H1 (cell line): ENCODE measurements at regions not wholly inside any gene's neighbourhood (a gene's known extent, or its start where the extent isn't known, plus 50 kb on each side); places are given as distances from the start of the nearest gene placed in this dataset.

Source experiments
- CTCF ChIA-PET: fragments of 300-600 bp; sonication (Branson Sonifier 250); formaldehyde crosslinking; loops from one replicate; lab custom pipeline; 2021; ENCODE audit not compliant: partially characterized antibody; lab: Charles Lee
- POLR2A ChIA-PET: fragments of 300-600 bp; sonication (Branson Sonifier 250); formaldehyde crosslinking; loops from one replicate; lab custom pipeline; 2021; ENCODE audit warnings: inconsistent platforms; ENCODE audit not compliant: partially characterized antibody; lab: Charles Lee
- DNase-seq, 2 experiments: peaks; one replicate each; pipeline versions ENCODE4 v3.0.0 to v3.0.0-alpha.2; 2010 to 2022; ENCODE audit warnings: low spot score in 2 of 2, low read depth in 1 of 2, mixed read lengths in 1 of 2
- FAIRE-seq: peaks from 2 replicates; lab custom pipeline; 2011; peaks lifted over from hg19 to GRCh38; lab: Jason Lieb, UNC
- H2AFZ ChIP-seq: 2 replicates; pipeline ENCODE4 v1.8.1; 2012; ENCODE audit warnings: low read length, inconsistent platforms
- H2AK5ac ChIP-seq: 2 replicates; pipeline ENCODE4 v1.6.1; 2013; ENCODE audit warnings: low read depth, low read length
- H2BK120ac ChIP-seq: replicated peaks from 2 replicates; pipeline ENCODE3; 2013; ENCODE audit warnings: low read depth, low read length, inconsistent platforms
- H2BK12ac ChIP-seq: 2 replicates; pipeline ENCODE4 v1.6.1; 2013; ENCODE audit warnings: low read depth, low read length
- H2BK15ac ChIP-seq: 2 replicates; pipeline ENCODE4 v1.6.1; 2013; ENCODE audit warnings: low read length
- H2BK20ac ChIP-seq: 2 replicates; pipeline ENCODE4 v1.6.1; 2013; ENCODE audit warnings: low read length
- H2BK5ac ChIP-seq: 2 replicates; pipeline ENCODE4 v1.6.1; 2013; ENCODE audit warnings: low read depth, low read length
- H3K14ac ChIP-seq: 2 replicates; pipeline ENCODE4 v1.6.1; 2013; ENCODE audit warnings: inconsistent platforms; ENCODE audit not compliant: insufficient read length
- H3K18ac ChIP-seq: 2 replicates; pipeline ENCODE4 v1.6.1; 2013; ENCODE audit warnings: low read length; ENCODE audit errors: extremely low read depth
- H3K23ac ChIP-seq: 2 replicates; pipeline ENCODE4 v1.6.1; 2013; ENCODE audit warnings: inconsistent platforms; ENCODE audit not compliant: insufficient read length
- H3K23me2 ChIP-seq: 2 replicates; pipeline ENCODE4 v1.6.1; 2013; ENCODE audit warnings: low read depth, low read length
- H3K27ac ChIP-seq: 2 replicates; pipeline ENCODE4 v1.6.1; 2011; ENCODE audit warnings: low read depth, low read length, inconsistent platforms
- H3K27me3 ChIP-seq, 4 experiments: replicated peaks in 1 of 4; 1 replicate in 1 of 4; 2 replicates in 3 of 4; pipeline versions ENCODE4 v1.6.1 to v1.8.1; 2011 to 2013; ENCODE audit warnings: low read length in 3 of 4, mild to moderate bottlenecking in 3 of 4, inconsistent platforms in 2 of 4, mixed read lengths in 2 of 4, moderate library complexity in 1 of 4; ENCODE audit not compliant: control insufficient read depth in 3 of 4, insufficient read depth in 3 of 4; ENCODE audit errors: extremely low read depth in 1 of 4
- H3K36me3 ChIP-seq, 4 experiments: 2 replicates each; pipeline versions ENCODE4 v1.6.1 to v1.8.1; 2011 to 2013; ENCODE audit warnings: mild to moderate bottlenecking in 4 of 4, low read length in 3 of 4, moderate library complexity in 2 of 4, control low read depth in 1 of 4, inconsistent platforms in 1 of 4; ENCODE audit not compliant: insufficient read depth in 4 of 4, control insufficient read depth in 2 of 4
- H3K4ac ChIP-seq: replicated peaks from 2 replicates; pipeline ENCODE3; 2013; ENCODE audit warnings: low read length, low read depth, mixed read lengths, inconsistent platforms; ENCODE audit not compliant: insufficient read length
- H3K4me1 ChIP-seq, 4 experiments: replicated peaks in 1 of 4; 1 replicate in 1 of 4; 2 replicates in 3 of 4; pipeline versions ENCODE4 v1.6.1 to v1.8.1; 2011 to 2013; ENCODE audit warnings: low read length in 3 of 4, inconsistent platforms in 2 of 4, mixed read lengths in 1 of 4; ENCODE audit not compliant: insufficient read depth in 4 of 4, control insufficient read depth in 3 of 4
- H3K4me2 ChIP-seq, 2 experiments: 2 replicates each; pipeline versions ENCODE4 v1.6.1 to v1.8.1; 2011 to 2013; ENCODE audit warnings: low read depth in 2 of 2, low read length in 2 of 2, control low read depth in 1 of 2, inconsistent platforms in 1 of 2, mild to moderate bottlenecking in 1 of 2; ENCODE audit not compliant: insufficient read depth in 1 of 2
- H3K4me3 ChIP-seq, 4 experiments: fragments of 200-600, 300-600 bp in 1 of 4; sonication (generic), shearing (Covaris generic), sonication (Bioruptor Twin) in 1 of 4; 2 replicates each; pipeline versions ENCODE4 v1.5.1 to v1.8.1; 2011 to 2016; ENCODE audit warnings: low read length in 4 of 4, low read depth in 3 of 4, control low read depth in 2 of 4, inconsistent platforms in 2 of 4, mild to moderate bottlenecking in 2 of 4, mixed read lengths in 1 of 4, moderate library complexity in 1 of 4; ENCODE audit not compliant: insufficient read depth in 2 of 4; ENCODE audit errors: extremely low read depth in 1 of 4
- H3K56ac ChIP-seq: replicated peaks from 2 replicates; pipeline ENCODE3; 2013; ENCODE audit warnings: low read depth, mild to moderate bottlenecking, mixed read lengths, low read length, inconsistent platforms; ENCODE audit not compliant: insufficient read length
- H3K79me1 ChIP-seq: 2 replicates; pipeline ENCODE4 v1.6.1; 2013; ENCODE audit warnings: low read depth, low read length, control low read depth
- H3K79me2 ChIP-seq, 2 experiments: 2 replicates each; pipeline versions ENCODE4 v1.6.1 to v1.8.1; 2012 to 2013; ENCODE audit warnings: low read length in 2 of 2, mild to moderate bottlenecking in 2 of 2, inconsistent platforms in 1 of 2; ENCODE audit not compliant: insufficient read depth in 2 of 2, control insufficient read depth in 1 of 2
- H3K9ac ChIP-seq, 4 experiments: replicated peaks in 1 of 4; 1 replicate in 1 of 4; 2 replicates in 3 of 4; pipeline versions ENCODE4 v1.6.1 to v1.8.1; 2011 to 2013; ENCODE audit warnings: low read depth in 3 of 4, low read length in 3 of 4, control low read depth in 2 of 4, mild to moderate bottlenecking in 2 of 4, moderate library complexity in 2 of 4, inconsistent platforms in 1 of 4; ENCODE audit errors: extremely low read depth in 1 of 4
- H3K9me3 ChIP-seq, 2 experiments: 2 replicates each; pipeline versions ENCODE4 v1.6.1 to v1.8.1; 2012 to 2013; ENCODE audit warnings: mild to moderate bottlenecking in 2 of 2, moderate library complexity in 2 of 2, control low read depth in 1 of 2, inconsistent platforms in 1 of 2, low read depth in 1 of 2, low read length in 1 of 2, mixed read lengths in 1 of 2; ENCODE audit not compliant: insufficient read depth in 2 of 2
- H4K20me1 ChIP-seq, 2 experiments: replicated peaks in 1 of 2; 2 replicates each; pipeline versions ENCODE3 to v1.8.1; 2011 to 2013; ENCODE audit warnings: inconsistent platforms in 2 of 2, low read length in 2 of 2, mild to moderate bottlenecking in 1 of 2; ENCODE audit not compliant: insufficient read depth in 2 of 2, control insufficient read depth in 1 of 2
- H4K5ac ChIP-seq: 2 replicates; pipeline ENCODE4 v1.6.1; 2013; ENCODE audit warnings: low read length, low read depth, mixed read lengths, inconsistent platforms; ENCODE audit not compliant: insufficient read length
- H4K8ac ChIP-seq: 2 replicates; pipeline ENCODE4 v1.8.0; 2013; ENCODE audit warnings: mild to moderate bottlenecking, moderate library complexity, low read length, inconsistent platforms; ENCODE audit not compliant: insufficient read depth; ENCODE audit errors: extremely low read depth
- H4K91ac ChIP-seq: replicated peaks from 2 replicates; pipeline ENCODE3; 2013; ENCODE audit warnings: low read length, mixed read lengths, inconsistent platforms; ENCODE audit not compliant: insufficient read length
- CBX5 ChIP-seq: fragments of 300-800, 300-1000 bp; sonication (generic); IDR thresholded peaks from 2 replicates; pipeline ENCODE4 v1.7.1; 2016; ENCODE audit warnings: antibody characterized with exemption, low read length, low read depth
- CBX8 ChIP-seq: fragments of 300-800, 300-1000 bp; sonication (generic); IDR thresholded peaks from 2 replicates; pipeline ENCODE4 v1.7.1; 2016; ENCODE audit warnings: low read depth, low read length, borderline replicate concordance
- FOSL1 ChIP-seq: IDR thresholded peaks from 2 replicates; pipeline ENCODE4 v1.6.1; 2011; ENCODE audit warnings: mild to moderate bottlenecking, low read depth, low read length, moderate library complexity; ENCODE audit not compliant: insufficient read depth
- SUZ12 ChIP-seq: fragments of 200-600 bp; sonication (generic); IDR thresholded peaks from 2 replicates; pipeline ENCODE4 v1.6.1; 2012; ENCODE audit warnings: mild to moderate bottlenecking, inconsistent platforms, low read length, moderate library complexity, mixed read lengths
- TAF1 ChIP-seq: IDR thresholded peaks from 2 replicates; pipeline ENCODE4 v1.6.1; 2011; ENCODE audit warnings: mild to moderate bottlenecking, low read depth, low read length
- ZNF274 ChIP-seq: IDR thresholded peaks from 2 replicates; pipeline ENCODE4 v1.7.0; 2012; ENCODE audit warnings: low read length, borderline replicate concordance; ENCODE audit errors: extremely low read depth
- WGBS, 2 experiments: shearing (Covaris generic) in 1 of 2; methylation state at CpG; one replicate each; pipeline versions ENCODE4 v1.1.6 to v1.1.7; 2013 to 2015; ENCODE audit warnings: low lambda C conversion rate in 2 of 2, mixed read lengths in 2 of 2, inconsistent platforms in 1 of 2, low coverage in 1 of 2, missing lambda C conversion rate in 1 of 2; ENCODE audit not compliant: insufficient replicate concordance in 2 of 2, insufficient coverage in 1 of 2, insufficient read length in 1 of 2; ENCODE audit errors: extremely low coverage in 1 of 2, missing lambda C conversion rate in 1 of 2; 5-methylcytosine and 5-hydroxymethylcytosine counted together
- TF ChIP-seq, protein P1 (sequence below): IDR thresholded peaks from 2 replicates; pipeline ENCODE4 v1.6.1; 2012; ENCODE audit warnings: inconsistent platforms

DNA sequence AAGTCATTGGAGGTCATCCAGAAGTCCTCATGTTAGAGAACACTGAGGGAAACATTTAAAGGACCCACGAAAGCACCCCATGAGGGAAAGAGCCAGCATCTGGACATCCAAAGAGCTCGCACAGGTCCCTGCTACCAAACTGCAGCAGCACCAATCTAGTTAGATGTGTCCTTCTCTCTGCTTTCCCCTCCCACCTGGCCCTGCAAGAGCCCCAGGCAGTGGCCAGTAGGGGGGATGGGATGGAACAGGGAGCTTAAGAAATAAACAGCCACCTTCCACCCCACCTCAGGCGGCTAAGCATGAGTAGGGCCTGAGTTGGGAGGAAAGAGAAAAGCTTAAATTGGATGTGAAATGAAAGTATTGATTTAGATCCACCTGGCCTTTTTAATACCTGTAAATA, 175.9 kb upstream of the KCND3 start:
- Histone ChIP-seq H3K36me3 (no peaks in the 10 kb centered on the region), H3K4me3 (no peak overlapping the region), H3K27me3 (no peaks in the 10 kb centered on the region), H4K20me1 (no peaks in the 10 kb centered on the region), H2BK15ac (no peak overlapping the region), H3K18ac (no peak overlapping the region), H3K27ac (no peak overlapping the region), H3K9ac (no peak overlapping the region), H3K4me1 (no peaks in the 10 kb centered on the region), H3K4me2 (no peak overlapping the region), H3K14ac (no peak overlapping the region), H2BK5ac (no peak overlapping the region), H3K79me2 (no peaks in the 10 kb centered on the region), H3K56ac (no peak overlapping the region), H2AFZ (no peak overlapping the region), H2BK12ac (no peak overlapping the region), H3K4ac (no peak overlapping the region), H2BK20ac (no peak overlapping the region), H4K8ac (no peak overlapping the region), H2AK5ac (no peak overlapping the region), H3K23ac (no peak overlapping the region), H3K9me3 (peaks cover 6 to 8% of the 10 kb centered on the region in 2 experiments; a peak in 1 of 4 replicates), H3K23me2 (no peaks in the 10 kb centered on the region), H2BK120ac (no peak overlapping the region), H4K5ac (no peak overlapping the region), H4K91ac (no peak overlapping the region), H3K79me1 (no peaks in the 10 kb centered on the region)
- ChIA-PET POLR2A (interaction anchor here (1.0 kb wide), 1 partner anchor 73 kb away, joined by 3 read pairs; no protein-coding TSS in a partner anchor), CTCF (interaction anchor here (0.7 to 1.0 kb wide), 3 partner anchors 12 to 373 kb away, joined by 3 to 4 read pairs (median 3); no protein-coding TSS in a partner anchor)
- 75% methylated on average over 3 of the region's 3 CpGs; no CpG with 5 or more reads in 1 of the 2 experiments for WGBS, 2 experiments
- no peak for TF ChIP-seq CBX5
- TF ChIP-seq ZNF274: no peak
- no peak for TF ChIP-seq SUZ12
- no peak for TF ChIP-seq CBX8
- TF ChIP-seq FOSL1: no peak
- TF ChIP-seq TAF1: no peak
- TF ChIP-seq, protein P1, sequence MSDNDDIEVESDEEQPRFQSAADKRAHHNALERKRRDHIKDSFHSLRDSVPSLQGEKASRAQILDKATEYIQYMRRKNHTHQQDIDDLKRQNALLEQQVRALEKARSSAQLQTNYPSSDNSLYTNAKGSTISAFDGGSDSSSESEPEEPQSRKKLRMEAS: no peak
- FAIRE-seq (no peak), DNase-seq (no peak)
